NT2/D1 (cell line): ENCODE measurements at regions not wholly inside any gene's neighbourhood (a gene's known extent, or its start where the extent isn't known, plus 50 kb on each side); places are given as distances from the start of the nearest gene placed in this dataset.

Experiments used
- YY1 ChIP-seq: IDR thresholded peaks from 2 replicates; pipeline ENCODE4 v1.6.1; 2011; ENCODE audit not compliant: insufficient read length, insufficient read depth
- ZNF274 ChIP-seq: IDR thresholded peaks from 2 replicates; pipeline ENCODE4 v1.6.1; 2011; ENCODE audit warnings: mild to moderate bottlenecking, low read depth, low read length

GRCh38 chr2:223481486-223481885 is 120.7 kb downstream of the SCG2 start:
- TF ChIP-seq ZNF274, result no peak
- TF ChIP-seq YY1, result no peak
